ENCODE measurements at regions not wholly inside any gene's neighbourhood (a gene's known extent, or its start where the extent isn't known, plus 50 kb on each side); places are given as distances from the start of the nearest gene placed in this dataset.
"Not testable (repeated sequence)": the region's sequence is repeated elsewhere in the genome, so short reads cannot be mapped to it uniquely, and the experiment has no call there.

DNA sequence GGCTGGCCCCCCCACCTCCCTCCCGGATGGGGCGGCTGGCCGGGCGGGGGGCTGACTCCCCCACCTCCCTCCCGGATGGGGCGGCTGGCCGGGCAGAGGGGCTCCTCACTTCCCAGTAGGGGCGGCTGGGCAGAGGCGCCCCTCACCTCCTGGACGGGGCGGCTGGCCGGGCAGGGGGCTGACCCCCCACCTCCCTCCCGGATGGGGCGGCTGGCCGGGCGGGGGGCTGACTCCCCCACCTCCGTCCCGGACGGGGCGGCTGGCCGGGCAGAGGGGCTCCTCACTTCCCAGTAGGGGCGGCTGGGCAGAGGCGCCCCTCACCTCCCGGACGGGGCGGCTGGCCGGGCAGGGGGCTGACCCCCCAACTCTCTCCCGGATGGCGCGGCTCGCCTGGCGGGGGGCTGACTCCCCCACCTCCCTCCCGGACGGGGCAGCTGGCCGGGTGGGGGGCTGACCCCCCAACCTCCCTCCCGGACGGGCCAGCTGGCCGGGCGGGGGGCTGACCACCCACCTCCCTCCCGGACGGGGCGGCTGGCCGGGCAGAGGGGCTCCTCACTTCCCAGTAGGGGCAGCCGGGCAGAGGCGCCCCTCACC is 194.1 kb upstream of the GRIA1 start:
- TF ChIP-seq, protein P1, sequence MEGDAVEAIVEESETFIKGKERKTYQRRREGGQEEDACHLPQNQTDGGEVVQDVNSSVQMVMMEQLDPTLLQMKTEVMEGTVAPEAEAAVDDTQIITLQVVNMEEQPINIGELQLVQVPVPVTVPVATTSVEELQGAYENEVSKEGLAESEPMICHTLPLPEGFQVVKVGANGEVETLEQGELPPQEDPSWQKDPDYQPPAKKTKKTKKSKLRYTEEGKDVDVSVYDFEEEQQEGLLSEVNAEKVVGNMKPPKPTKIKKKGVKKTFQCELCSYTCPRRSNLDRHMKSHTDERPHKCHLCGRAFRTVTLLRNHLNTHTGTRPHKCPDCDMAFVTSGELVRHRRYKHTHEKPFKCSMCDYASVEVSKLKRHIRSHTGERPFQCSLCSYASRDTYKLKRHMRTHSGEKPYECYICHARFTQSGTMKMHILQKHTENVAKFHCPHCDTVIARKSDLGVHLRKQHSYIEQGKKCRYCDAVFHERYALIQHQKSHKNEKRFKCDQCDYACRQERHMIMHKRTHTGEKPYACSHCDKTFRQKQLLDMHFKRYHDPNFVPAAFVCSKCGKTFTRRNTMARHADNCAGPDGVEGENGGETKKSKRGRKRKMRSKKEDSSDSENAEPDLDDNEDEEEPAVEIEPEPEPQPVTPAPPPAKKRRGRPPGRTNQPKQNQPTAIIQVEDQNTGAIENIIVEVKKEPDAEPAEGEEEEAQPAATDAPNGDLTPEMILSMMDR (IDR thresholded peaks at IDR 0.05) = not testable (repeated sequence)
- TF ChIP-seq POLR2A (IDR thresholded peaks at IDR 0.05) = not testable (repeated sequence)

Measured in Peyer's patch (tissue), 4 donors.